IPS DF 4.7 (cell line): ENCODE measurements at regions not wholly inside any gene's neighbourhood (a gene's known extent, or its start where the extent isn't known, plus 50 kb on each side); places are given as distances from the start of the nearest gene placed in this dataset.
A peak's percentile ranks its signal among the peaks of the same experiment; 100 is the strongest.
"Not testable (repeated sequence)": the region's sequence is repeated elsewhere in the genome, so short reads cannot be mapped to it uniquely, and the experiment has no call there.

Experiments used
- DNase-seq: peaks from one replicate; pipeline ENCODE4 v3.0.0-alpha.2; 2013; ENCODE audit warnings: low spot score; ENCODE audit errors: extremely low read depth

DNA sequence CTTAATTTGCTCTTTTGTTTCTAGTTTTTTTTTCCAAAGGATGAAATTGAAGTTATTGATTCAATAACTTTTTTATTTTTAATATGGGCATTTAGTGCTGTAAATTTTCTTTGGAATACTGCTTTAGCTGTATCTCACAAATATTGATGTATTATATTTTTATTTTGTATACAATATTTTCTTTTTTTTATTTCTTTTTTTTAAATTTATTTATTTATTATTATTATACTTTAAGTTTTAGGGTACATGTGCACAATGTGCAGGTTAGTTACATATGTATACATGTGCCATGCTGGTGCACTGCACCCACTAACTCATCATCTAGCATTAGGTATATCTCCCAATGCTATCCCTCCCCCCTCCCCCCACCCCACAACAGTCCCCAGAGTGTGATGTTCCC, 823.7 kb downstream of the KCTD16 start:
- DNase-seq: not testable (repeated sequence)

DNA sequence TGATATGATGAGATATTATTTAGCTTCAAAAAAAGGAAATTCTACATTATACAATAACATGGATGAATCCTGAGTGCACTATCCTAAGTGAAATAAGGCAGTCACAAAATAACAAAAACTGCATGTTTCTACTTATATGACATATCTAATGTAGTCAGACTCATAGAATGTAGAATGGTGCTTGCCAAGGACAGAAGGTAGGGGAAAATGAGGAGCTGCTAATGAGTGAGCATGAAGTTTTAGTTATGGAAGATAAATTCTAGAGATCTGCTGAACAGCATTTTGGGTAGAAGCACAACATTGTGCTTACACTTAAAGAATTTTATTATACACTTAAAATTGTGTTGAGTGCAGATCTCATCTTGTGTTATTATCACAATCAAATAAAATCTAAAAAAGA, 812.4 kb downstream of the KCTD16 start:
- no peak for DNase-seq

DNA sequence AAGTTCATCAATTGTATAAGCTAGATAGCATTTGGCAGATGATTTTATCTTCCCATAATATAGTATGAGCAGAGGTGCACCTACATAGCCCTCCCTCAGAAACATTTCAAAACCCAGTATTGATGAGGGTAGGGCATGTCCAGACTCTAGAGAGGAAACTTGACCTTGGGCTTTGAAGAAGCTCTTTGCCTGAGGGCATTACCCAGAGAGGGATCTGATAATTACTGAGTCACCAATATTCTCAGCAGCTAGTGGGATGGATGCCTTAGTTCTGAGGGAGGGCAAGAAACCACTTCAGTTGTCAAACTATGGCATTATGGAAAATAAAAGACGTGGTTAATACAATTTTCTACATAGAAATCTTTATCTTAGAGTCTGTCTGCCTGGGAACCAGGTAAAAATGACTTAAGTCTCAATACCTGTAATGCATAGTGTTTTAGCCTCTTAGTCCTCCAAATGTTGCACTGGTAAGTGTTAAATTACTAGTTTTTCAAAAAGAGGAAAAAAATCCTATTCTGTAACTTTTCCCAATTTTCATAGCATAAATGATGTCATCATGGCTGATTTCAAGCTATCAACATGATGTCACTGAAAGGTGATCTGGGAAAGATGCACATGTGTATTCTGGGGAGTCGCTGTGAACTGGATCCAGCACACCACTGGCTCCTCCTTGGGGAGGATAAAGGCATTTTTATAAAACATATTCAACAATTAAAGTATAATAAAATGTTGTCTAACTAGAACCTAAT, 809.0 kb downstream of the KCTD16 start:
- no peak for DNase-seq

DNA sequence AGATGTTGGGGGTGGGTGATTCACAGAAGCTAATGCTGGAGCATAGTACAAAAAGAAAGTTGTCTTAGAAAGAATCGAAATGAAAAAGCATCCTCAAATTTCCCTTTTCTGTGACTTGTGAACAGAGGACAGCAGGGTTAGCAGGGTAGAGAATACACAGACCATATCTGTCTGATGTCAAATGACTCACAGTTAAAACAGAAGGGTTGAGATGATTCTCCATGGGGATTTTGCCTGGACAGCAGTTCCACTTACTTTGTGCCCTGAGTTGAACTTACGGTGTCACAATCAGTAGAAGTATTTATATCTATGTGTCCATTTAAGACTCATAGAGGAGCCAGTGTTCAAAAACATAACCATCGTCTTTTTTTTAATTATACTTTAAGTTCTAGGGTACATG, 801.6 kb downstream of the KCTD16 start:
- no peak for DNase-seq

DNA sequence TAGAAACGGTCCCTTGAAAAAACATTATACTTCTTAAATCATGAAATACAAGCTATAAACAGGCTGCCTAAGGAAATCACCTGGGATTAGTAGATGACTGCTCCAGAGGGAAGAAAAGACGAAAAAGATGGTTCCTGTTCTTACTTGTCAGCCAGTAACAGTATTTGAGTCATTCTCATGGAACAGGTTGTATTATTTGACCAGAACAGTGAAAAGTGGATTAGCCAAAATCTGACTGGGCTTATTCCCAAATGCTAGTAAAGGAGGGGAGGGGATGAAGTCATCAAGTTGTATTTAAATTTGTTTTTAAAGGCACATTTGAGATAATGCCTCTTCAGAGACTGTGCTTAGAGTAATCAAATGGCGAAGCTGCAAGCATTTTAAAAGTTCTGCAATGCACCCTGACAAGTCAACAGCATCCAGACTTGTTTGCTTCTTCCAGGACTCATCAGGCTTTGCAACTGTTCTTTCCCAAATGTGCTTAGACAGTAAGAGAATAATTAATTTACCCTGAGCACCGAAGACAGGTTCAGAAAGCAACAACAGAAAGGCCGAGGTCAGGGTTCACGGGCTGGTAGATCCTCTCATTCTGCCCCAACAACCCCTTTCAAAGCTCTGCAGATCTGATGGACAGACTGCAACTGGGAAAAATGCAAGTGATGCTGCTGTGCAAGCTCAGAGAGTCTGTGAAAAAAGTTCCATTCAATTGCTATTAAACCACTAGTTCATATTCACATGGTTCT, 800.6 kb downstream of the KCTD16 start:
- no peak for DNase-seq

- DNase-seq: no peak
Measured at GRCh38 chr5:144960296-144960695, 789.6 kb downstream of the KCTD16 start.

DNA sequence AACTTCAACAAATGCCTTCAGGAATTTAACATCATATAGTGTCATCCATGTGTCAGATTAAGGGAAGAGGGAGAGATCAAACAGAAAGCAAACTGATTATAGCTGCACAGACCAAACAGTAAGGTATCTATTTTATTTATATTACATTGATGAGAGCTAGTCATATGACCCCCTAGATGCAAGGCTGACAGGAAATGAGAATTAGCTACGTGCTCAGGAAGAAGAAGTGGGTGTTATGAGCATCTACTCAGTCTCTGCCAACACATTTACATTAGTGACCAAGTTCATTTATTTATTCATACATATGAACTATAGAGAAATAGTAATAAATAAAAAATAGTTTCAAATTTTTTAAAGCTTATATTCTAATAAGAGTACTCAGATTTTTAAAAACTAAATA, 787.3 kb downstream of the KCTD16 start:
- no peak for DNase-seq

- DNase-seq: no peak
Measured at GRCh38 chr5:144950996-144951395, 780.3 kb downstream of the KCTD16 start.

GRCh38 chr5:144947023-144947422, 776.4 kb downstream of the KCTD16 start:
- DNase-seq: no peak

DNA sequence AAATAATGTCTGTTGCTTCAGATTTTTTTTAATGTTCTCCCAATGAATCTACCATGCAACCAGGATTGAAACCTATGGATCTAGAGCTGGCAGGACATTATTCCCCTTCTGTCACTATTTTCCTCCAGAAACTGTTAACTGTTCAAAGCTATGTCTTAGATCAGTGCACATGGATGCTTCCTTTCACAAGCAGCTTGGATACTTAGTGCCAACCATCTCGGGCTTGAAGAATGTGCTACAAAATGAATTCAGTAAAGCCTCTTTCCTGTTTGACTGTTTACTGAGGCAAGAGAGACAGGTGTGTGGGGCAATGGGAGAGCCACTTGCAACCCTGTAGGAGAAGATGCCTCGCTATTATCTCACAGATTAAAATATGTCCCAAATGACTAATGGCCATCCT, 774.8 kb downstream of the KCTD16 start:
- DNase-seq: peak; percentile 2

DNA sequence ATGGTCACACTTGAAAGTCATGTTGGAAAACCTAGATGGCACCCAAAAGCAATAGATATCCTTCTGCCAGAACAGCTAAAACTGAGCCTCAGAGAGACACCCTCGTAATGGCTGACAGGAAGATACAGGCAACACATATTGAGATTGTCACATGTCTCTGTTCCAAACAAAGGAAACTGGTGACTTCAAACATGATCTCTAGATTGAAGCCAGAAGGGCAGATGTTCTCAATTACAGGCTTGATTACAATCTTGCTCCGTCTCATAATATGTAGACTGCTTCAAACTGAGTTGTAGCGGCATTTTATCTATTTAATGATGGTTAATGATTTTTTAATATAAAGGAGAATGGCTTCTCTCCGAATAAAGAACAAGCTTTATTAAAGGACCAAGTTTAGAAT, 774.3 kb downstream of the KCTD16 start:
- no peak for DNase-seq

GRCh38 chr5:144941004-144941403, 770.3 kb downstream of the KCTD16 start:
- DNase-seq: no peak

GRCh38 chr5:144918371-144918770, 747.7 kb downstream of the KCTD16 start:
- no peak for DNase-seq

GRCh38 chr5:144915452-144915851, 744.8 kb downstream of the KCTD16 start:
- DNase-seq: no peak

DNA sequence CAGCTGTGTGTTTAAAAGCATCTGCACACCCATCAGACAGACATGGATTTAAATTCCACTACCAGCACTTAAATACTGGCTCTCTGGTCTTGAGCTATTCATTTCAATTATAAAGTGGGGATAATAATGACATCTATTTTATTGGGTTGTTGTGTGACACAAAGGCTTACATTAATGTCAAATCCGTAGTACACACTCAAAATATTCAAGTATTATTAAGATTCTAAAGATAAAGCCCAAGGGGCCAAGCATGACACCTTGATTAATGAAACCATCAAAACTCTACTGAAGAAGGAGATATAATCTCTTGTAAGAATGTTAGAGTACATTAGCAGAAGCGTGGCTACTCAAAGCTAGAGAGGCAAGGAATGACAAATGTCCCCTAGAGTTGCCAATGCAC, 743.0 kb downstream of the KCTD16 start:
- DNase-seq: no peak

- no peak for DNase-seq
Measured at GRCh38 chr5:144896473-144896872, 725.8 kb downstream of the KCTD16 start.

GRCh38 chr5:144886668-144887067, 716.0 kb downstream of the KCTD16 start:
- no peak for DNase-seq

DNA sequence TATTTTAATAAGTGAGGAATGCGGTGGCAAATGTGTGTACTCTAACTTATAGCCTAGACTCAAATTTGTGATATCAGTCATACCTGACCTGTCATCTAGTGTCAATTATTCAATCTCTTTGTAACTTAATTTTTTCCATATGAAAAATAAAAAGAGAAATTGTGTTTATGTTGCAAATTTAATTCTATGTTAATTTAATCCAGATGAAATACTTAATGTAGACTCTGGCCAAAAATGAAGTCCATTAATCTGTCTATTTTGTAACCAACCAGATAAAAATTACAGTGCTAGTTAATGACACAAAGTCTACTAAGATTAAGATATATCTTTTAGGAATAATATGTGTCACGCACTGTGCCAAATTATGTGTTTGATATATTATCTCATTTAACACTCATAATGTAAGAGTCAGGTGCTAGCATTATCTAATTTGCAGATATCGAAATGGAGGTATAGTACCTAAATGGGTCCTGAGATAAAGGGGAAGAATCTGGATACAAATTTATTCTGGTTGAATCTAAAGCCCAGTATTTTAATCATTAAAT, 712.1 kb downstream of the KCTD16 start:
- no peak for DNase-seq

GRCh38 chr5:144880513-144880912, 709.8 kb downstream of the KCTD16 start:
- no peak for DNase-seq

DNA sequence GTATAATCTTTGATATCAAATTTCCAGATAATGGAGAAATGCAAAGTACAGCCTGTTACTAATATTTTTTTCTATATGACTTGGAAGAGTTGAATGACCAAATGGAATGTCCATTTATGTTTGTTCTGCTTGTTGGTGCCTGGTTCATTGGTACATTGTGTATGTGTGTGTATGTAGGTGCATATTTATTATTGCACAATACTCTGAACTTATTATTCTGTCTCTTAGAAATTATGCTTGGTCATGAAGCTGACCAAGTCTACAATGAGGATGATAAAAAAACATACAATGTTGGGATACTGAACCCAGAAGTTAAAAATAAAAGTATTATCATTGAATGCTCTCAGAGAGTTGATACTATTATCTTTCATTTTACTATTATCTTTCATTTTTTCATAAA, 706.3 kb downstream of the KCTD16 start:
- DNase-seq: no peak

DNA sequence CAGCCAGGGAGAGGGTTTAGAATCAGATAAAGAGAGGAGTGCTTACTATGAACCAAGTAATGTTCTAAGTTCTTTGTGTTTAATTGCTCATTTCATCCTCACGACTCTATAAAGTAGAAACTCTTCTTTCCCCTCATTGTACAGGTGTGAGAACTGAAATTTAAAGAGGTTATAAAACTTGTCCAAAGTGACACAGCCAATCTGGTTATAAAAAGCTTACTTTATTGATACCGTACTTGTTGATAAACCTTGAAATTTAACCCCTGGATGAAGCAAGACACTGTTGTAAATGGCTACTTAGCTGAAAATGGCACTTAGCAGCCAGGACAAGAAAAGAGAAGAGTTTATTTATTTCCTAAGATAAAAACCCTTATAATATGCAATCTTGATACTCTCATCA, 702.4 kb downstream of the KCTD16 start:
- no peak for DNase-seq

DNA sequence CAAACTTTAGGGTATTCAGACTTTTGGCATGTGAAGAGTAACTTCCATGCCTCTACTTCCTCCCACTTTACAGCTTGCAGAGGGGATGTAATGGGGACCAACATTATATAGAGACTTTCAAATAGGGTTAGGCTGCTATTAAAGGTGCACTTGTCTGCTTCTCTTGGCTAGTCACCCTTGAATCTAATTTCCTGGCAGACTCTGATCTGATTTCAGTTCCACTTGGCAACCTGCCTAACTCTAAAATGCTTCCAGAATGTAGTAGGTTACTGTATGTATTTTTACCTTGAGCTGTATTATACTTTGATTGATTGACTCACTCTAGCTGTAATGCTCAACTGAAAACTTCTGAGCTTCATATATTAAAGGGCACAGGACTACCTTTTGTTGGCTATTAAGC, 693.4 kb downstream of the KCTD16 start:
- DNase-seq: no peak

GRCh38 chr5:144857454-144857853, 686.8 kb downstream of the KCTD16 start:
- DNase-seq: no peak
